D721Med (cell line): ENCODE measurements at regions not wholly inside any gene's neighbourhood (a gene's known extent, or its start where the extent isn't known, plus 50 kb on each side); places are given as distances from the start of the nearest gene placed in this dataset.

ENCODE experiments used
- DNase-seq: peaks from one replicate; pipeline ENCODE4 v3.0.0; 2011; ENCODE audit warnings: low spot score; ENCODE audit not compliant: insufficient read length
- FAIRE-seq: peaks from 2 replicates; lab custom pipeline; 2011; peaks lifted over from hg19 to GRCh38; lab: Jason Lieb, UNC
- CTCF ChIP-seq: IDR thresholded peaks from 2 replicates; pipeline ENCODE4 v1.5.1; 2012; ENCODE audit warnings: mild to moderate bottlenecking, control low read depth; ENCODE audit not compliant: insufficient read depth; ENCODE audit errors: missing control alignments

DNA sequence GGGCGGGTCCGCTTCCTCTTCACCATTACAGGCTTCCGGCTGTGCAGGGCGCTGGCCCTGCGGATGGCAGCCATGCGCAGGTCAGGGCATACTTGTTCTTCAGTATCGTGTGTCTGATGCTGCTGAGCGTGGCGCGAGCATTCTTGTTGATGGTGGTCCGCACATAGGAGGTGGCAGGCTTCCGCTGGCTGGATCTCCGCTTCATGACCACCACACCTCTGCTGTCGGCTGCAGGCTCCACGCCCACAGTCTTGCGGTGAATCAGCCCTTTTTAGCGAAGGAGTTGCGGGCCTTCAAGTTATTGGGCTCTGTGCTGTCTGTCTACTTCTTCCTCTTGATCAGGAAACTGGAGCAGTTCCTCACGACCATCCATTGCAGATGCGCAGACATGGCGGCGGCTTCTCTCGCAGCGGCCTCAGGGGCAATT lies 62.4 kb upstream of the ZNF608 start:
- DNase-seq (no peak), FAIRE-seq (no peak)
- TF ChIP-seq CTCF = no peak

GRCh38 chr5:124810396-124811006 lies 64.1 kb upstream of the ZNF608 start:
- FAIRE-seq (no peak), DNase-seq (no peak)
- TF ChIP-seq CTCF = no peak

DNA sequence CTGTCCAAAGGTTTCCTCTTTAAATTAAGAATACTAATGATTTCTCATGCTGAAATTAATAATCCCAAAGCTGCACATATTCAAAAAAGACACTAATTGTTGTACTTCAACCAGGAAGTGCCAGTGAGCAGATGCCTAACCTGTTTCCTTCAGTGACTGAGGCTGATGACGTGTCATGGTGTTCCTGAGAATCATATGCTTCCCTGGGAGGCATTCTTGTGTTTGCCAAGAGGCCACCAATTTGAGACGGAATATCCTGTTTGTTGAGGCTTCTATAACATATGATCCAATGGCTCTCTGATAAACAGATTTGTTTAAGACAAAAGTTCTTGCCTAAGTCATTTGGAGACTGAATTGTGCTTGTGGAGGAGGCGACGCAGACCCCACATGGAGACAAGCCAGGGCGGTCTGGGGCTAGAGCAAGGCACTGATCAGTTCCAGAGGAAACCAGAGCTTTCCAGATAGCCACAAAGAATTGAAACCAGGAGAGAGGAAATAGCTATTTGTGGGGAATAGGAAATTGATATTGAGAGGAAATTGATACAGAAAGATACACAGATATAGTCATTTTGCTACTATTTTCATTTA lies 66.4 kb upstream of the ZNF608 start:
- TF ChIP-seq CTCF = no peak

GRCh38 chr5:124816381-124816780 lies 69.9 kb upstream of the ZNF608 start:
- no peak for FAIRE-seq
- no peak for DNase-seq
- TF ChIP-seq CTCF = no peak

More for the DNA sequence above, 66.4 kb upstream of the ZNF608 start:
- FAIRE-seq (no peak), DNase-seq (no peak)

- FAIRE-seq (no peak), DNase-seq (no peak)
- TF ChIP-seq CTCF = no peak
These were observed 72.8 kb upstream of the ZNF608 start for GRCh38 chr5:124819201-124819600.

DNA sequence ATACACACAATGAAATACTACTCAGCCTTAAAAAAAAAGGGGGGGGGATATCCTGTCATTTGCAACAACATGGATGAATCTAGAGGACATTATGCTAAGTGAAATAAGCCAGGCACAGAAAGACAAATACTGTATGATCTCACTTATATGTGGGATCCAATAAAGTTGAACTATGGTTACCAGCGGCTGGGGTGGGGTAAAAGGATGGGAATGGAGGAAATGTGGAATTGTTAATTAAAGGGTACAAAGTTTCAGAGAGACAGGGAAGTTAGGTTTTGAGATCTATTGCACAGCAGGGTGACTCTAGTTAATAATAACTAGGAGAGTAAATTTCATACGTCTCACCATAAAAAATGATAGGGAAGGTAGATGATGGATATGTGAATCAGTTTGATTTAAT lies 76.2 kb upstream of the ZNF608 start:
- DNase-seq = no peak
- no peak for TF ChIP-seq CTCF
- FAIRE-seq = no peak

- DNase-seq (no peak), FAIRE-seq (no peak)
- TF ChIP-seq CTCF = no peak
These were observed 76.9 kb upstream of the ZNF608 start for GRCh38 chr5:124823380-124823779.
